ENCODE measurements at regions not wholly inside any gene's neighbourhood (a gene's known extent, or its start where the extent isn't known, plus 50 kb on each side); places are given as distances from the start of the nearest gene placed in this dataset.

DNA sequence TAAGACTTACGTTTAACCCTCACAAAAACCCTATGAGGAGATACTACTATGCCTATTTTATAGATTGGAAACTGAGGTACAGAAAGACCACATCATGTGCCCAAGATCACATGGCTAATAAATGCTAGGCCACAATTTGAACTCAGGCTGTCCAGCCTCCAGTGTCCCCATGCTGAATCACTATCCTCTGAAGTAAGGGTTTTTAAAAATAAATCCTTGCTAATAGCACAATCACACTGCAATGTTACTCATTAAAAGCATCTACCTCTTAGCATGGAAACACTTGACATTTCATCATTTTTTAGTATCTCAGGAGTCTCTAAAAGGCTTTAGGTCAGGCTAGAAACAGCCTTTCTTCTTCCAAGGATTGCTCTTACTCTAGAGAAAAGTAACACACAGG is 50.0 kb upstream of the PPP1R3C start:
- Histone ChIP-seq H3K79me2 (ENCODE audit: low read depth) (no peaks in the 10 kb centered on the region), H3K27me3 (no peaks in the 10 kb centered on the region), H4K20me1 (ENCODE audit: low read depth) (no peaks in the 10 kb centered on the region), H3K4me3 (no peak overlapping the region), H3K27ac (no peak overlapping the region), H2AFZ (replicated peaks) (no peak overlapping the region), H3K9ac (no peak overlapping the region), H3K36me3 (no peaks in the 10 kb centered on the region), H3K9me3 (ENCODE audit: low read depth) (no peaks in the 10 kb centered on the region), H3K4me1 (peaks cover 24% of the 10 kb centered on the region), H3F3A (ENCODE audit: low read depth) (peaks cover 12% of the 10 kb centered on the region), H3K4me2 (no peak overlapping the region)
- no peak for TF ChIP-seq EZH2phosphoT487 (IDR thresholded peaks at IDR 0.05)
- TF ChIP-seq, protein P1, sequence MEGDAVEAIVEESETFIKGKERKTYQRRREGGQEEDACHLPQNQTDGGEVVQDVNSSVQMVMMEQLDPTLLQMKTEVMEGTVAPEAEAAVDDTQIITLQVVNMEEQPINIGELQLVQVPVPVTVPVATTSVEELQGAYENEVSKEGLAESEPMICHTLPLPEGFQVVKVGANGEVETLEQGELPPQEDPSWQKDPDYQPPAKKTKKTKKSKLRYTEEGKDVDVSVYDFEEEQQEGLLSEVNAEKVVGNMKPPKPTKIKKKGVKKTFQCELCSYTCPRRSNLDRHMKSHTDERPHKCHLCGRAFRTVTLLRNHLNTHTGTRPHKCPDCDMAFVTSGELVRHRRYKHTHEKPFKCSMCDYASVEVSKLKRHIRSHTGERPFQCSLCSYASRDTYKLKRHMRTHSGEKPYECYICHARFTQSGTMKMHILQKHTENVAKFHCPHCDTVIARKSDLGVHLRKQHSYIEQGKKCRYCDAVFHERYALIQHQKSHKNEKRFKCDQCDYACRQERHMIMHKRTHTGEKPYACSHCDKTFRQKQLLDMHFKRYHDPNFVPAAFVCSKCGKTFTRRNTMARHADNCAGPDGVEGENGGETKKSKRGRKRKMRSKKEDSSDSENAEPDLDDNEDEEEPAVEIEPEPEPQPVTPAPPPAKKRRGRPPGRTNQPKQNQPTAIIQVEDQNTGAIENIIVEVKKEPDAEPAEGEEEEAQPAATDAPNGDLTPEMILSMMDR (IDR thresholded peaks at IDR 0.05) = no peak
- TF ChIP-seq EZH2 (IDR thresholded peaks at IDR 0.05) = no peak
- no peak for DNase-seq (ENCODE audit: low spot score)
- Mint-ChIP-seq H3K9me3 (no peaks in the 10 kb centered on the region), H3K4me3 (no peak overlapping the region), H3K27me3 (ENCODE audit: insufficient read depth, low read depth) (peaks cover 8% of the 10 kb centered on the region), H3K27ac (no peak overlapping the region), H3K36me3 (no peaks in the 10 kb centered on the region), H3K4me1 (peaks cover 13% of the 10 kb centered on the region)
